B cell (primary cell): ENCODE measurements at regions not wholly inside any gene's neighbourhood (a gene's known extent, or its start where the extent isn't known, plus 50 kb on each side); places are given as distances from the start of the nearest gene placed in this dataset.

ENCODE experiments used
- CTCF ChIP-seq: fragments of 200-600 bp; IDR thresholded peaks from one replicate; pipeline ENCODE4 v1.8.0; 2022; ENCODE audit warnings: antibody characterized with exemption, mild to moderate bottlenecking
- EZH2 ChIP-seq: IDR thresholded peaks from 2 replicates; pipeline ENCODE4 v1.6.1; 2012; ENCODE audit warnings: borderline replicate concordance, low read depth, mild to moderate bottlenecking, moderate library complexity, low read length; ENCODE audit not compliant: insufficient read depth, poor library complexity, severe bottlenecking

GRCh38 chr5:175381130-175381529 is 62.9 kb downstream of the DRD1 start:
- no peak for TF ChIP-seq CTCF
- TF ChIP-seq EZH2 = no peak
